ENCODE measurements at regions not wholly inside any gene's neighbourhood (a gene's known extent, or its start where the extent isn't known, plus 50 kb on each side); places are given as distances from the start of the nearest gene placed in this dataset.
A peak's percentile ranks its signal among the peaks of the same experiment; 100 is the strongest.
"Not testable (repeated sequence)": the region's sequence is repeated elsewhere in the genome, so short reads cannot be mapped to it uniquely, and the experiment has no call there.

DNA sequence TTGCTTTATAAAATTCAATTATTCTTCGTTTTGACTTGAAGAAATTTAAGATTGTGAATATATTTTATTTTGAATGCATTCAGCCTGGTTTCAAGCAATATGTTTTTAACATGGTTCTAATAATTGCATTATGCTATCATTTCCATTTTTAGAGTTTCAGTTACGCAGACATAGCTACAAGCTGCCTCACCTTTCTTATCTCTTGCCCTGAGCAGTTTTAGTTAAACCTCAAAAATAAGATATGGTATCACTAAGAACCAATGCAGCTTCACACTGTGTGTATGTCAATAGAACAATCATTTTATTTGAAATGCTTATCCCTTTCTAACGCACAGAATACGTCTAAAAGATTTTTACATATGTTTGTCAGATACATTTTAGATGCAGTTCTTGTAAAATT lies 632.6 kb upstream of the KCND2 start:
- Histone ChIP-seq H3K79me2 (ENCODE audit: low read length) (no peaks in the 10 kb centered on the region), H3K9me3 (ENCODE audit: insufficient read depth, low read length) (no peaks in the 10 kb centered on the region), H2AFZ (ENCODE audit: low read depth, low read length) (no peak overlapping the region), H3K9ac (ENCODE audit: low read length) (no peak overlapping the region), H3K36me3 (replicated peaks; ENCODE audit: low read depth, low read length) (no peaks in the 10 kb centered on the region), H3K27me3 (ENCODE audit: low read depth, low read length) (no peaks in the 10 kb centered on the region), H4K20me1 (ENCODE audit: insufficient read depth, low read length) (no peaks in the 10 kb centered on the region), H3K4me2 (ENCODE audit: low read length) (no peak overlapping the region), H3K27ac (ENCODE audit: low read length) (no peak overlapping the region), H3K4me1 (ENCODE audit: low read length) (peaks cover 17% of the 10 kb centered on the region), H3K4me3 (ENCODE audit: low read length) (no peak overlapping the region)
- TF ChIP-seq, protein P1, sequence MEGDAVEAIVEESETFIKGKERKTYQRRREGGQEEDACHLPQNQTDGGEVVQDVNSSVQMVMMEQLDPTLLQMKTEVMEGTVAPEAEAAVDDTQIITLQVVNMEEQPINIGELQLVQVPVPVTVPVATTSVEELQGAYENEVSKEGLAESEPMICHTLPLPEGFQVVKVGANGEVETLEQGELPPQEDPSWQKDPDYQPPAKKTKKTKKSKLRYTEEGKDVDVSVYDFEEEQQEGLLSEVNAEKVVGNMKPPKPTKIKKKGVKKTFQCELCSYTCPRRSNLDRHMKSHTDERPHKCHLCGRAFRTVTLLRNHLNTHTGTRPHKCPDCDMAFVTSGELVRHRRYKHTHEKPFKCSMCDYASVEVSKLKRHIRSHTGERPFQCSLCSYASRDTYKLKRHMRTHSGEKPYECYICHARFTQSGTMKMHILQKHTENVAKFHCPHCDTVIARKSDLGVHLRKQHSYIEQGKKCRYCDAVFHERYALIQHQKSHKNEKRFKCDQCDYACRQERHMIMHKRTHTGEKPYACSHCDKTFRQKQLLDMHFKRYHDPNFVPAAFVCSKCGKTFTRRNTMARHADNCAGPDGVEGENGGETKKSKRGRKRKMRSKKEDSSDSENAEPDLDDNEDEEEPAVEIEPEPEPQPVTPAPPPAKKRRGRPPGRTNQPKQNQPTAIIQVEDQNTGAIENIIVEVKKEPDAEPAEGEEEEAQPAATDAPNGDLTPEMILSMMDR (IDR thresholded peaks at IDR 0.05; ENCODE audit: low read depth, low read length) = no peak
- no peak for TF ChIP-seq EZH2phosphoT487 (IDR thresholded peaks at IDR 0.05; ENCODE audit: low read depth)

DNA sequence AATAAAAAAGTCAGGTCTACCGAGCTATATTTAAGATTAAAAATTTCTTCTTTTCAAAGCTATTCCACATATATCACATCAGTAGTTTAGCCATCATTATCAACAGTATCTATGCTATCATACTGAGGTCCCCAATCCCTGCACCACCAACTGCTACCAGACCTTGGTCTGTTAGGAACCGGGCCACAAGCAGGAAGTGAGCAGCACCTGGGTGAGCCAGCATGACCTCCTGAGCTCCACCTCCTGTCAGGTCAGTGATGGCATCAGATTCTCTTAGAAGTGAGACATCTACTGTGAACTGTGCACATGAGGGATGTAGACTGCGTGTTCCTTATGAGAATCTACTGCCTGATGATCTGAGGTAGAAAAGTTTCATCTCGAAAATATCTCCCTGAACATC lies 632.1 kb upstream of the KCND2 start:
- no peak for TF ChIP-seq EZH2phosphoT487 (IDR thresholded peaks at IDR 0.05; ENCODE audit: low read depth)
- TF ChIP-seq, protein P1 (IDR thresholded peaks at IDR 0.05; ENCODE audit: low read depth, low read length) = no peak

DNA sequence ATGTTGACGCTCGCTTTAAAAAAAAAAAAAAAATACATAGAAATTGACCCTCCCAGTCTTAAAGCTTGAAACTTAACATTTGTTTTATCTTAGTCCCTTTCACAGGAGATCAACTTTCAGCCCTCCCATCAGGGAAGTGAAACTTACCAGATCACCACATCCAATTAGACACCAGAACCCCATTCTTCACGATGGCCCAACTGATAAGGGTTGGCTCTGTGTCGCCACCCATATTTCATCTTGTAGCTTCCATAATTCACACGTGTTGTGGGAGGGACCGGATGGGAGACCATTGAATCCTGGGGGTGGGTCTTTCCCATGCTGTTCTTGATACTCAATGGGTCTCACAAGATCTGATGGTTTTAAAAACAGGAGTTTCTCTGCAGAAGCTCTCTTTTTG lies 629.4 kb upstream of the KCND2 start:
- no peak overlapping the region for H3K4me3 ChIP-seq (ENCODE audit: low read length)
- H3K4me1 ChIP-seq (ENCODE audit: low read length) = peaks cover 17% of the 10 kb centered on the region
- no peaks in the 10 kb centered on the region for H3K36me3 ChIP-seq (replicated peaks; ENCODE audit: low read depth, low read length)
- no peaks in the 10 kb centered on the region for H4K20me1 ChIP-seq (ENCODE audit: insufficient read depth, low read length)
- TF ChIP-seq, protein P1 (IDR thresholded peaks at IDR 0.05; ENCODE audit: low read depth, low read length) = no peak
- TF ChIP-seq EZH2phosphoT487 (IDR thresholded peaks at IDR 0.05; ENCODE audit: low read depth) = no peak
- no peaks in the 10 kb centered on the region for H3K9me3 ChIP-seq (ENCODE audit: insufficient read depth, low read length)
- no peaks in the 10 kb centered on the region for H3K27me3 ChIP-seq (ENCODE audit: low read depth, low read length)
- peak overlapping the region; percentile 41 for H3K27ac ChIP-seq (ENCODE audit: low read length)
- no peak overlapping the region for H3K9ac ChIP-seq (ENCODE audit: low read length)
- H3K4me2 ChIP-seq (ENCODE audit: low read length) = no peak overlapping the region
- H3K79me2 ChIP-seq (ENCODE audit: low read length) = no peaks in the 10 kb centered on the region
- H2AFZ ChIP-seq (ENCODE audit: low read depth, low read length) = no peak overlapping the region; the same call in 1 of the 2 replicates

More for the DNA sequence above, 632.1 kb upstream of the KCND2 start:
- H3K27ac ChIP-seq (ENCODE audit: low read length) = no peak overlapping the region
- H4K20me1 ChIP-seq (ENCODE audit: insufficient read depth, low read length) = no peaks in the 10 kb centered on the region
- no peak overlapping the region for H3K4me2 ChIP-seq (ENCODE audit: low read length)
- no peaks in the 10 kb centered on the region for H3K27me3 ChIP-seq (ENCODE audit: low read depth, low read length)
- no peaks in the 10 kb centered on the region for H3K36me3 ChIP-seq (replicated peaks; ENCODE audit: low read depth, low read length)
- H3K4me1 ChIP-seq (ENCODE audit: low read length) = peaks cover 17% of the 10 kb centered on the region
- no peak overlapping the region for H3K9ac ChIP-seq (ENCODE audit: low read length)
- no peaks in the 10 kb centered on the region for H3K79me2 ChIP-seq (ENCODE audit: low read length)
- H2AFZ ChIP-seq (ENCODE audit: low read depth, low read length) = no peak overlapping the region
- no peaks in the 10 kb centered on the region for H3K9me3 ChIP-seq (ENCODE audit: insufficient read depth, low read length)
- no peak overlapping the region for H3K4me3 ChIP-seq (ENCODE audit: low read length)

DNA sequence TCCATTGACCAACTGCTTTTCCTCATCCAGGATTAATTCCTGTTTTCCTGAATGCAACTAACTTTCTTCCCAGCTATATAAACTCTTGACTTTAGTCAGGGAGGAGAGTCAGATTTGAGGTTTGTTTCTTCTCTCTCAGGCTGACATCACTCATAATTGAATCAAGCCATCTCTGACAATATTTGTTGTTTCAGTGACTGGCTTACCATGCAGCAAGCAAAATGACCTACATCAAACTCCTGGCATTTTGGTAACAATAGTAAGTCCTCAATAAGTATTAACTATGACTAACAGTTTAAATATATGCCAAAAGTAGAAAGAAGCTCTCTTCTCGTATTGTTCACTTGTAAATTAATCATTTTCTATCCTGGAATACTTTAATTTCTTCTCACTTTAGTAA lies 625.7 kb upstream of the KCND2 start:
- TF ChIP-seq EZH2phosphoT487 (IDR thresholded peaks at IDR 0.05; ENCODE audit: low read depth) = no peak
- TF ChIP-seq, protein P1 (IDR thresholded peaks at IDR 0.05; ENCODE audit: low read depth, low read length) = no peak
- Histone ChIP-seq H3K9me3 (ENCODE audit: insufficient read depth, low read length) (no peaks in the 10 kb centered on the region), H3K79me2 (ENCODE audit: low read length) (no peaks in the 10 kb centered on the region), H3K9ac (ENCODE audit: low read length) (no peak overlapping the region), H3K36me3 (replicated peaks; ENCODE audit: low read depth, low read length) (no peaks in the 10 kb centered on the region), H3K27ac (ENCODE audit: low read length) (no peak overlapping the region), H3K4me3 (ENCODE audit: low read length) (no peak overlapping the region), H3K4me1 (ENCODE audit: low read length) (peaks cover 16% of the 10 kb centered on the region), H4K20me1 (ENCODE audit: insufficient read depth, low read length) (no peaks in the 10 kb centered on the region), H2AFZ (ENCODE audit: low read depth, low read length) (no peak overlapping the region), H3K27me3 (ENCODE audit: low read depth, low read length) (no peaks in the 10 kb centered on the region), H3K4me2 (ENCODE audit: low read length) (no peak overlapping the region)

DNA sequence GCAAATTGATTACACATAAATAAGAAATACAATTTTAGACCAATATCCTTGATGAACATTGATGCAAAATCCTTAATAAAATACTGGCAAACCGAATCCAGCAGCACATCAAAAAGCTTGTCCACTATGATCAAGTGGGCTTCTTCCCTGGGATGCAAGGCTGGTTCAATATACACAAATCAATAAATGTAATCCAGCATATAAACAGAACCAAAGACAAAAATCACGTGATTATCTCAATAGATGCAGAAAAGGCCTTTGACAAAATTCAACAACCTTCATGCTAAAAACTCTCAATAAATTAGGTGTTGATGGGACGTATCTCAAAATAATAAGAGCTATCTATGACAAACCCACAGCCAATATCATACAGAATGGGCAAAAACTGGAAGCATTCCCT lies 624.2 kb upstream of the KCND2 start:
- H3K27me3 ChIP-seq (ENCODE audit: low read depth, low read length); H3K9ac ChIP-seq (ENCODE audit: low read length); H3K4me3 ChIP-seq (ENCODE audit: low read length); H3K9me3 ChIP-seq (ENCODE audit: insufficient read depth, low read length); H3K4me2 ChIP-seq (ENCODE audit: low read length); H2AFZ ChIP-seq (ENCODE audit: low read depth, low read length); H3K79me2 ChIP-seq (ENCODE audit: low read length); H3K4me1 ChIP-seq (ENCODE audit: low read length); H3K36me3 ChIP-seq (replicated peaks; ENCODE audit: low read depth, low read length); H3K27ac ChIP-seq (ENCODE audit: low read length); H4K20me1 ChIP-seq (ENCODE audit: insufficient read depth, low read length): not testable (repeated sequence)

All from OCI-LY3 (cell line).